T-helper 17 cell (primary cell): ENCODE measurements at regions not wholly inside any gene's neighbourhood (a gene's known extent, or its start where the extent isn't known, plus 50 kb on each side); places are given as distances from the start of the nearest gene placed in this dataset.

Experiments
- ATAC-seq: fragments of 150-1000 bp; cut with Tn5 transposase; 2 replicates; pipeline ENCODE4 v1.10.0; 2021; ENCODE audit warnings: mild to moderate bottlenecking, moderate library complexity
- DNase-seq, 3 donors: peaks; one replicate each; pipeline versions ENCODE4 v3.0.0 to v3.0.0-alpha.2; 2020 to 2021
- H3K9me3 ChIP-seq: one replicate; pipeline ENCODE4 v1.7.0; 2013; ENCODE audit warnings: low read length, mild to moderate bottlenecking; ENCODE audit not compliant: control insufficient read depth, poor library complexity, severe bottlenecking
- H3K27ac Mint-ChIP-seq: one replicate; pipeline ENCODE4 v1.8.0; 2022; ENCODE audit warnings: mild to moderate bottlenecking, moderate library complexity, mixed read lengths
- H3K27me3 Mint-ChIP-seq: one replicate; pipeline ENCODE4 v1.8.0; 2022; ENCODE audit warnings: mixed read lengths
- H3K36me3 Mint-ChIP-seq: one replicate; pipeline ENCODE4 v1.8.0; 2022; ENCODE audit warnings: low read depth, mixed read lengths
- H3K4me1 Mint-ChIP-seq: one replicate; pipeline ENCODE4 v1.8.0; 2022; ENCODE audit warnings: mild to moderate bottlenecking, mixed read lengths
- H3K4me3 Mint-ChIP-seq: one replicate; pipeline ENCODE4 v1.8.0; 2022; ENCODE audit warnings: mild to moderate bottlenecking, moderate library complexity, mixed read lengths

DNA sequence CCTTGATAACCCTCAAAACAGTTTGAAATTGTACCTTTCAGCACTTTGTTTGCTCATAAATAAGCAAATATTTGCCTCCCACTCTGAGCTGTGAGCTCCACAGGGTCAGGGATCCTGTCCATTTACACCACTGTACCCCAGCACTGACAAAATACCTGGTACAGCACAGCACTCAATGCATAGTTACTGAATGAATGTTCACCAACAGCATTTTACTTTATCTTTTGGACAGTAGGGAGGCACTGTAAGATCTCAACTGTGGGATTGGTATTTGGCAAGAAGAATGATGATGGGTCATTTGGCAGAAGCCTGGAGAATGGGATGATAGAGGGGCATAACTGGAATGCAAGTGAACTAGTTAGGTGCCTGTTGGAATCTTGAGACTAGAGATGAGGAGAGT is 127.2 kb upstream of the ARGLU1 start:
- ATAC-seq (no peak), DNase-seq (no peak)
- peaks cover 4% of the 10 kb centered on the region for H3K27me3 Mint-ChIP-seq
- H3K4me1 Mint-ChIP-seq: no peaks in the 10 kb centered on the region
- no peak overlapping the region for H3K4me3 Mint-ChIP-seq
- H3K9me3 ChIP-seq: no peaks in the 10 kb centered on the region
- H3K27ac Mint-ChIP-seq: no peak overlapping the region
- no peaks in the 10 kb centered on the region for H3K36me3 Mint-ChIP-seq

DNA sequence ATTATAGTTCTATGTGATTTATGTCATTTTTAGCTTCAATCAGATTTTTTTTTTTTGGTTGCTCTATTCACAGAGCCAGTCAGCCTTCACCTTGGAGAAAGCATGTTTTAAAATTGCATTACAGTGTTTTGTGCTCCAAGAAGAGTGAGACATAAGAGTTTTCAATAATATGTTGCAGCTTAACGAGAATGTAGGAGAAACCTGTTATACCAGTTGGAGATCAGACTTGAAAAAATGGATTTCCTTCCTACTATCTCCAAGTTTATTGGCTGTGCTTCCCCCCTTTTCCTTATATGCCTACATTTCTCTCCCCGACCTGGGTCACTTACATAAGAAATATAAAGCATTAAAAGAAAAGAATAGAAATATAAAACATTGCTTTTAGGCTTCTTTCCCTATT is 123.9 kb upstream of the ARGLU1 start:
- Mint-ChIP-seq H3K27ac (no peak overlapping the region), H3K27me3 (no peaks in the 10 kb centered on the region), H3K4me1 (no peaks in the 10 kb centered on the region), H3K36me3 (no peaks in the 10 kb centered on the region), H3K4me3 (no peak overlapping the region)
- ATAC-seq (no peak), DNase-seq (no peak)
- no peaks in the 10 kb centered on the region for H3K9me3 ChIP-seq

DNA sequence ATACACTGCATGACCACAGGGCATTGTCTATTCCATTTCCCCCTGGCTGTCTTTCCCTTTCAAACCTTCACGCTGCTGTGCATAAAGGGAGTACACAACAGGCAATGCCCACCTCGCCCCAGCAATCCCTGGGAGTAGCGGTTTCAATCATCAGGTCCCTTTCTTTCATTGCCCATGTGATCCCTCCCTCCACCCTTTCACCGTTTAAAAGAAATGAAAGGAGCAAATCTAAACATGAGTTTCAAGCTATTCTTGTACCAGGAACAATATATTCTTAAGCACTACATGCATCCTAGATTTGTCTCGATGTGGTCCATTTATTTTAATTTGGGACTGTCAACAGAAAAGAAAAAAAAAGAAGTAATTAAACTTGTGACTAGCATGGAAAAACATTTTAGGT is 123.4 kb upstream of the ARGLU1 start:
- no peak for ATAC-seq
- Mint-ChIP-seq H3K27ac (no peak overlapping the region), H3K27me3 (no peaks in the 10 kb centered on the region)

DNA sequence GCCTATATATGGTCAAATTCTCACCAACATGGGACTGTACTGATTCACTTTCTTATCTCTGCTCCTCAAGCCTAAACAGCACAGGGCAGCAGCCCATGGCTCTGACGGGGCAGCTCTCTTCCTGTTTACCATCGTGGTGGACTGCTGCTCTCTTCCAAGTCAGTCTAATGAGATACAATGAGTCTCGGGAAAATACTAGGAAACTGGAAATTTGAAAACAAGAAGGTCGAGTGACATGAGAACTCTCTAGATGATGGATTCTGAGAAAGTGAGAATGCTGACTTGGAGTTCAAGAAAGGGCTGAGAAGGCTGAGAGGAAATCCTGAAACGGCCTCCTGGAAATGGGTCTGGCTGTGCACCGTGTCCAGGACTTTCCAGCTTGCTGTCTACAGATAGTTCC is 122.8 kb upstream of the ARGLU1 start:
- no peaks in the 10 kb centered on the region for H3K36me3 Mint-ChIP-seq
- no peak for ATAC-seq

More for the DNA sequence above, 123.4 kb upstream of the ARGLU1 start:
- no peak for DNase-seq
- Mint-ChIP-seq H3K4me1 (no peaks in the 10 kb centered on the region), H3K4me3 (no peak overlapping the region), H3K36me3 (no peaks in the 10 kb centered on the region)
- no peaks in the 10 kb centered on the region for H3K9me3 ChIP-seq

DNA sequence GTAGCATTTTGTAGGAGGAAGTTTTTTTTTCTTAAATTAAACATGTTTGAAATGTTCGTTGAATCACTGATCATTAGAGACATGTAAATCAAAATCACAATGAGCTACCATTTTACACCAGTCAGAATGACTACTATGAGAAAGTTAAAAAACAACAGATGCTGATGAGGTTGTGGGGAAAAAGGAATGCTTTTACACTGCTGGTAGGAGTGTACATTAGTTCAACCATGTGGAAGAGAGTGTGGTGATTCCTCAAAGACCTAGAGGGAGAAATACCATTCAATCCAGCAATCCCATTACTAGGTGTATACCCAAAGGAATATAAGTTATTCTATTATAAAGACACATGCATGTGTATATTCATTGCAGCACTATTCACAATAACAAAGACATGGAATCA is 122.0 kb upstream of the ARGLU1 start:
- H3K9me3 ChIP-seq: no peaks in the 10 kb centered on the region
- Mint-ChIP-seq H3K4me3 (no peak overlapping the region), H3K36me3 (no peaks in the 10 kb centered on the region), H3K4me1 (no peaks in the 10 kb centered on the region), H3K27ac (no peak overlapping the region), H3K27me3 (no peaks in the 10 kb centered on the region)
- DNase-seq (no peak), ATAC-seq (no peak)

More for the DNA sequence above, 122.8 kb upstream of the ARGLU1 start:
- Mint-ChIP-seq H3K27ac (no peak overlapping the region), H3K27me3 (no peaks in the 10 kb centered on the region), H3K4me3 (no peak overlapping the region), H3K4me1 (no peaks in the 10 kb centered on the region)
- DNase-seq: no peak
- no peaks in the 10 kb centered on the region for H3K9me3 ChIP-seq

DNA sequence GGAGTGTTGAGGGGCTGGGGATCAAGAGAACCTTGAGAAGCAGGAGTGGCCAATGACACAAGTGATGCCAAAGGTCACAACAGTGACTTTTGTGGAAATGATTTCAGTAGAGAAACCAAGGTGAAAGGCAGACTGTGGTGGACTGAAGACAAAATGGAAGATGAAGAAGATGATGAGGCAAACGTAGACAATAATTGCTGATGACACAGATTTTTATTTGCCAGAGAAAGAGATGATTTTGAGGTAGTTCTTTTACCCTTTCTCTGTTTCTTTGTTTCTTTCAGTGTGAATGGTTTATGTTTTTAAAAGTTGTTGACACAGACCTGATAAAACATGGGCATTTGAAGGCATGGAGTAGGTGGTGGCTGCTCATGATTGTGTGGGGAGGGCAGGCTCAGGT is 121.0 kb upstream of the ARGLU1 start:
- ATAC-seq: no peak
- no peak overlapping the region for H3K4me3 Mint-ChIP-seq
- H3K27ac Mint-ChIP-seq: no peak overlapping the region
- H3K9me3 ChIP-seq: no peaks in the 10 kb centered on the region
- DNase-seq: no peak
- H3K4me1 Mint-ChIP-seq: no peaks in the 10 kb centered on the region
- no peaks in the 10 kb centered on the region for H3K27me3 Mint-ChIP-seq
- H3K36me3 Mint-ChIP-seq: no peaks in the 10 kb centered on the region

DNA sequence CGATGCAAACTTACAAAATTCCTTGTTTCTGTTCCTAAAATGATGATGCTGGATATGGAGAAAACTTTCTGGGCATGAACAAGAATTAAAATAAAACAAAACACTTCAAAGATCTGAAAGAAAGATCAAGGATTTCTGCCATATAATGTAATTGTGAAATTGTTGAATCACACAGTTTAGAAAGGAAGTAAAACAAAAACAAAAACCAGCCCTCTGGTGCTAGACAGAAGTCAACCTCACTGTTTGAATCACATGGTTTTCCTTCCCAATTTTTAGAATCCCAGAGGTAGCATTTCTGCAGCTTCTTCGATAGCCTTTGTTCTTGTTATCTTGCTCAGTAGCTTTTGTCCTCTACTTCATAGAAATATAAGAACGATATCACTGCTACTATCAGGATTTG is 118.2 kb upstream of the ARGLU1 start:
- Mint-ChIP-seq H3K4me1 (no peaks in the 10 kb centered on the region), H3K36me3 (no peaks in the 10 kb centered on the region), H3K27ac (no peak overlapping the region), H3K27me3 (peaks cover 5% of the 10 kb centered on the region), H3K4me3 (no peak overlapping the region)
- ATAC-seq: no peak
- DNase-seq: no peak
- H3K9me3 ChIP-seq: no peaks in the 10 kb centered on the region

DNA sequence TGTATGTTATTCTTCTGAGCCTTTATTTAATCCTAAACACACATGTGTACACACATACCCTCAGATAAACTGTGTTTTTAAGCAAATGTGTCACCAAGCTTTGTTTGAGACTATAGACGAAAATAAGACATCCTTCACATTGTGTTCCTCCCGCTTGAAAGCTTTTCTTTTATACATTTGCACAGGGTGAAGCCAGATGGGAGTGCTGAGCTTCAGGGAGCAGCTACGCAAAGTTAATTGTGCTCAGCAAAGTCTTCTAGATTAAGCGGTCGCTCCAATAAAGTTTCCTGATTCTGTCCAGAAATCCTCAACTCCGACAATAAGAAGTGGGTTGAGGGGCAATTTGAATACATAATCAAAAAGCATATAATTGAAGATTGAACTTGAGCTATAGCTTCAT is 117.2 kb upstream of the ARGLU1 start:
- no peaks in the 10 kb centered on the region for H3K9me3 ChIP-seq
- ATAC-seq (no peak), DNase-seq (no peak)
- Mint-ChIP-seq H3K27me3 (peaks cover 8% of the 10 kb centered on the region), H3K4me3 (no peak overlapping the region), H3K4me1 (no peaks in the 10 kb centered on the region), H3K36me3 (no peaks in the 10 kb centered on the region), H3K27ac (no peak overlapping the region)

DNA sequence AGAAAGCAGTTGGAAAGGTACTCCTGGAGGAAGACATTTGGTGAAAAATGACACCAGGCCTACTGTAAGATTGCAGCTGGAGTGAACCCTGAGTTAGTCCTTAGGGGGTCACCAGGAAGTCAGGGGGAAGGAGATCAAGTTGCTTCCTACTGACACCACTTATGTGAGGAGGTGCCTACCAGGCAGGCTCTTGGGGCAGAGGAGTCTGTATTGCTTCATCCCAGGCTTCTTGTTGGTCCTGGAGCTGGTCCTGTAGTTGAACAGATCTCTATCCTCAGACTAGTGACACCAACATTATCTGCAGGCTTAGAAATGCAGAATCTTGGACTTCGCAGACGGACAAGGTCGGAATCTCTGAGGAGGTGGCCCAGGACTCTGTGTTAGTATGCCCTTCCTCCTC is 116.0 kb upstream of the ARGLU1 start:
- no peak for DNase-seq
- no peak overlapping the region for H3K27ac Mint-ChIP-seq
- ATAC-seq: no peak
- H3K4me1 Mint-ChIP-seq: no peaks in the 10 kb centered on the region
- peaks cover 2% of the 10 kb centered on the region for H3K36me3 Mint-ChIP-seq
- no peaks in the 10 kb centered on the region for H3K9me3 ChIP-seq
- no peak overlapping the region for H3K4me3 Mint-ChIP-seq
- H3K27me3 Mint-ChIP-seq: peaks cover 17% of the 10 kb centered on the region

DNA sequence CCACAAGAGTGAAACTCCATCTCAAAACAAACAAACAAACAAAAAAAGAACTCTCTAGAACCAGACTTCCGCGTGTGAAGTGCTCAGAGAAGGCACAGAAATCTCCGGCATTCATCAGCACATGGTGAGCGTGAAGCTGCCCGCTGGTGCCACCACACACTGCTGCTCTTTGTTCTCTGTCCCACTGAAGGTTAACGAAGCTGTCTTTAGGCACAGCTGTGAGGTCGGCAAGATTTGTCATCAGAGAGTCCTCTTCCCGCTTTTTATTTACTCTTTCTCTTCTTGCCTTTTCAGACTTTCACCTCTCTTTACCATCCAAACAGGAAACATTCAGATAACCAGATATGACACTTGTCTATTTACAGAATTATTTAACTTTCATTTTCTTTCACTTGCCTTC is 115.2 kb upstream of the ARGLU1 start:
- no peak for DNase-seq
- H3K4me1 Mint-ChIP-seq: no peaks in the 10 kb centered on the region
- H3K27ac Mint-ChIP-seq: no peak overlapping the region
- no peaks in the 10 kb centered on the region for H3K9me3 ChIP-seq
- H3K36me3 Mint-ChIP-seq: peaks cover 2% of the 10 kb centered on the region
- no peak overlapping the region for H3K4me3 Mint-ChIP-seq
- H3K27me3 Mint-ChIP-seq: peaks cover 20% of the 10 kb centered on the region
- ATAC-seq: no peak

DNA sequence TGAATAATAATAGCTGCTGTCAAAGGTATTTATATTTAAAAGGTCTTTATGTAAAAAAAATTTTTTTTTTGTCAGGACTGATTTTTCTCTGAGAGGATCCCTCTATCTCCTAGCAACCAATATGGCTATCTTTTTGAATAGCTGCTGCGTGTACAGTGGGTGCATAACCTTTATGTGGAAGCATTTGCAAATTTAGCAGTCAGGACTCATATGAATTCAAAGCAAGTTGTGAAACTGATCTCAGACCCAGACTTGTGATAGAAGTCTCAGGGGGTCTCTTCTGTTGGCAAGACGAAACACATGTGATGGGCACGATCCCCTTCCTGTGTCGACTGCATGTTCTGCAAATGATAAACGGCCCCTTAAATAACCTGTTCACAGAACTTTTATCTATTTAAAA is 114.1 kb upstream of the ARGLU1 start:
- Mint-ChIP-seq H3K27ac (no peak overlapping the region), H3K36me3 (peaks cover 2% of the 10 kb centered on the region), H3K4me1 (no peaks in the 10 kb centered on the region), H3K4me3 (no peak overlapping the region), H3K27me3 (peaks cover 29% of the 10 kb centered on the region)
- DNase-seq (no peak), ATAC-seq (no peak)
- H3K9me3 ChIP-seq: no peaks in the 10 kb centered on the region

DNA sequence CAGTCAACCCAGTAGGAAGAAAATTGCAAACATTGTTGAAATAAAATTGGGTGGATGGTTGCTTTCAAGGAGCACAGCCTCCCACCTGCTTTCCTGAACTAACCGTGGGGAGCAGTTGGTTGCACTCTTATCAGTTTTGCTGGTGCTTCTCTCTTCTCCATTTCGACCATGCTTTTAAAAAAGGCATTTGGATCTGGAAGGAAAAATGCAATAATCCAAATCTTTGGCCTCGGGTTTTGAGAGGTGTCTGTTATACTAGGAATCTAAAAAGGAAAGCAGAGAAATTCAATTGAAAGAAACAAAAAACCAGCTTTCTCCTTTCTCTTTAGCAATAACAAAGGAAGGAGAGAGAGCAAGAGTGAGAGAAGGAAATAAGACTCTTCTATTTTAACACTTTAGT is 113.6 kb upstream of the ARGLU1 start:
- no peak overlapping the region for H3K27ac Mint-ChIP-seq
- H3K4me3 Mint-ChIP-seq: no peak overlapping the region
- DNase-seq (no peak), ATAC-seq (no peak)
- peaks cover 29% of the 10 kb centered on the region for H3K27me3 Mint-ChIP-seq
- peaks cover 2% of the 10 kb centered on the region for H3K36me3 Mint-ChIP-seq
- H3K9me3 ChIP-seq: no peaks in the 10 kb centered on the region
- no peaks in the 10 kb centered on the region for H3K4me1 Mint-ChIP-seq

DNA sequence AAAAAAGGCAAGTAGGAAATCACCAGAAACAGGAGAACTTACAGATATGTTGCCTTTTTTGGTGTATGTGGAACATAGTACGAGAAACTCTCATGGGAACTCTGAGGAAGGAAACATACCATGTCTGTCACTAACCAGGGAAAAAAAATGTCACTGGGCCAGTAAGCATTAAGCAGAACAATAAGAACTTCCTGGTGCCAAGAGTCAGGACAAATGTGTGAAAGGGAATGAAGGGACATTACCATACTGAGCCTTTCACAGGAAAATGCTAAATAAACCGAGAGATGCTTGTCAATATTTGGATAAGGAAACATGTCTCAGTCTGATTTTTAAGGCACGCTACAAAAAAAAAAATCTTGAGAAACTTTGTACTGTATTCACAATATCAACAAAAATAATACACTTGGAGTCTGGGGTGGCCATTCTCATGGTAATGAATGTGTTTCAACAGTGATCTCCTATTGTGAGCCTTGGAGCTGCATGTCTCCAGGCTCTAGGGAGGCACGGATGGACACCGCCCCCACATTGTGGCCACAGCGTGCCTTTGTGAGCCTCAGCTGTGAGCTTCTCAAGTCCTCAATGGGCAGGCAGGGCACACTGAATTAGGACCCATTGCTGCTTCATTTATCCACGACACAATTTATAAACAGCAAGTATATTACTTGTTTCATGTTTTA is 113.0 kb upstream of the ARGLU1 start:
- DNase-seq (no peak), ATAC-seq (no peak)
- Mint-ChIP-seq H3K27ac (no peak overlapping the region), H3K36me3 (peaks cover 2% of the 10 kb centered on the region), H3K4me1 (no peaks in the 10 kb centered on the region), H3K27me3 (peaks cover 29% of the 10 kb centered on the region), H3K4me3 (no peak overlapping the region)
- no peaks in the 10 kb centered on the region for H3K9me3 ChIP-seq

DNA sequence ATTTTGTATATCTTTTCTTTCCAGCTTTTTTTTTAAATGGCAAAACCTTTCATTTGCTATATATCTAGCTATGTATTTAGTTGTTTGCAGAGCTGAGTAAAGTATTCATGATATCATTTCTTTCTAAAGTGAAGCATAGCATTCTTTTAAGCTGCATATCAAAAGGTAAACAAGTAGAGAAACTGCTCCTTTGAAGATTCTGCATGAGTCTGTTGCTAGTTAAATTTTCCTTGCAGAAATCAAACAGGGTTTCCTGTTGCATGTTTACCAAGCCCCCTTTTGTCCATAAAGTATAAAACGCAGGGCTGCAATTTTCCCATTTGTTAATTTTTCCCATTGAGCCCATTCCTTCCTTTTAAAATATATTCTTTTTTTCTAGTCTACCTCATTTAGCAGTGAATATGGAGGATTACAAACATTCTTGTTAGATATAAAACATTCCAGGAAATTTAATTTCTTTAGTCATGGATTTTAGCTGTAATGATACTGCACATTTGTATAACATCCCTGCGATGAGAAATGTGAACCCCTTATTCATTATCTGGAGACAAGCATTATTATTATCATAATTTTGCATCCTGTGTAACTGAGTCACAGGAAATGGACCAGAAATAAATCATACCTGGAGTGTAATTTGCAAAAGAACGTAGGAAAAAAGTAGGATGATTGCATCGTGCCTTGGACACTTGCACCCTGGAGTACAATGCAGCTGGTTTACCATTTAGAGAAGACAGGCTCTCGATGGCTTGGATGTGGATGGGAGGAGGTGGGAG is 110.9 kb upstream of the ARGLU1 start:
- DNase-seq (no peak), ATAC-seq (no peak)
- no peaks in the 10 kb centered on the region for H3K4me1 Mint-ChIP-seq
- peaks cover 40% of the 10 kb centered on the region for H3K27me3 Mint-ChIP-seq
- H3K9me3 ChIP-seq: no peaks in the 10 kb centered on the region
- H3K36me3 Mint-ChIP-seq: peaks cover 2% of the 10 kb centered on the region
- H3K27ac Mint-ChIP-seq: no peak overlapping the region
- no peak overlapping the region for H3K4me3 Mint-ChIP-seq
